GM12865 (cell line): ENCODE measurements at regions not wholly inside any gene's neighbourhood (a gene's known extent, or its start where the extent isn't known, plus 50 kb on each side); places are given as distances from the start of the nearest gene placed in this dataset.

ENCODE experiments used
- DNase-seq: peaks from one replicate; pipeline ENCODE4 v3.0.0; 2010; ENCODE audit warnings: low read depth
- H3K4me3 ChIP-seq: 2 replicates; pipeline ENCODE4 v1.5.1; 2011; ENCODE audit warnings: mild to moderate bottlenecking, low read depth, low read length, control low read depth
- CTCF ChIP-seq: IDR thresholded peaks from 2 replicates; pipeline ENCODE4 v1.5.1; 2011; ENCODE audit warnings: low read length, control low read depth, low read depth, inconsistent platforms; ENCODE audit not compliant: insufficient read depth; ENCODE audit errors: missing control alignments

GRCh38 chr11:29656597-29656996 lies 360.2 kb downstream of the KCNA4 start:
- DNase-seq, result no peak
- no peak overlapping the region for H3K4me3 ChIP-seq
- no peak for TF ChIP-seq CTCF

GRCh38 chr11:29645373-29645772 lies 371.5 kb downstream of the KCNA4 start:
- DNase-seq, result no peak
- no peak overlapping the region for H3K4me3 ChIP-seq
- no peak for TF ChIP-seq CTCF

- H3K4me3 ChIP-seq, result no peak overlapping the region
These were observed 375.6 kb downstream of the KCNA4 start for GRCh38 chr11:29641201-29641600.

GRCh38 chr11:29634744-29635143 lies 382.1 kb downstream of the KCNA4 start:
- no peak overlapping the region for H3K4me3 ChIP-seq
- no peak for DNase-seq
- no peak for TF ChIP-seq CTCF

More at GRCh38 chr11:29641201-29641600, 375.6 kb downstream of the KCNA4 start:
- TF ChIP-seq CTCF, result no peak
- DNase-seq, result no peak

- H3K4me3 ChIP-seq, result no peak overlapping the region
- no peak for TF ChIP-seq CTCF
These were observed 382.6 kb downstream of the KCNA4 start for GRCh38 chr11:29634244-29634643.

GRCh38 chr11:29629286-29629685 lies 387.5 kb downstream of the KCNA4 start:
- no peak for DNase-seq
- no peak overlapping the region for H3K4me3 ChIP-seq
- TF ChIP-seq CTCF, result no peak

More at GRCh38 chr11:29634244-29634643, 382.6 kb downstream of the KCNA4 start:
- no peak for DNase-seq

- DNase-seq, result no peak
- no peak for TF ChIP-seq CTCF
- H3K4me3 ChIP-seq, result no peak overlapping the region
These were observed 388.2 kb downstream of the KCNA4 start for GRCh38 chr11:29628609-29629008.
